Amniotic epithelial cell (primary cell): ENCODE measurements at regions not wholly inside any gene's neighbourhood (a gene's known extent, or its start where the extent isn't known, plus 50 kb on each side); places are given as distances from the start of the nearest gene placed in this dataset.
"Not testable (repeated sequence)": the region's sequence is repeated elsewhere in the genome, so short reads cannot be mapped to it uniquely, and the experiment has no call there.

ENCODE experiments used
- DNase-seq: peaks from one replicate; pipeline ENCODE4 v3.0.0-alpha.2; 2010; ENCODE audit warnings: low read depth

GRCh38 chr4:158407961-158408360 lies 113.7 kb upstream of the RXFP1 start:
- DNase-seq = not testable (repeated sequence)

GRCh38 chr4:158410272-158410671 lies 111.4 kb upstream of the RXFP1 start:
- peak; percentile 2 for DNase-seq

DNA sequence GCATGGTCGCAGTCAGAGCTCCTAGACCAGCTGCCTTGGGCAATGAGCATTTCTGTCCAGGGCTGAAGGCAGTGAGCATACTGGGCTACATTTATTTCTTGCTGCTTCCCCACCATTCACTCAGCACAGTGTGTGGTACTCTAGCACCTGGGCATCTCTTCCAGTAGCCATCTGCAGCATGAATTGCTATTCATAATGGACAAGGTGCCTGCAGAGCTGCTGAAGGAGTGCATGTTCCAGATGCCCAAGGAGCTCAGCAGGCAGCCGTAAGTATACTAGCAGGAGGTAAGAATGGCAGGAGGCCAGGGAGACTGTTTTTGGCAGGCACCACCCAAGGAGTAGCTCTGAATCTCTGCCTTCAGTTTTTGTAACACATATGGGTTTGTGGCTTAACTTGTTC lies 110.4 kb upstream of the RXFP1 start:
- no peak for DNase-seq

DNA sequence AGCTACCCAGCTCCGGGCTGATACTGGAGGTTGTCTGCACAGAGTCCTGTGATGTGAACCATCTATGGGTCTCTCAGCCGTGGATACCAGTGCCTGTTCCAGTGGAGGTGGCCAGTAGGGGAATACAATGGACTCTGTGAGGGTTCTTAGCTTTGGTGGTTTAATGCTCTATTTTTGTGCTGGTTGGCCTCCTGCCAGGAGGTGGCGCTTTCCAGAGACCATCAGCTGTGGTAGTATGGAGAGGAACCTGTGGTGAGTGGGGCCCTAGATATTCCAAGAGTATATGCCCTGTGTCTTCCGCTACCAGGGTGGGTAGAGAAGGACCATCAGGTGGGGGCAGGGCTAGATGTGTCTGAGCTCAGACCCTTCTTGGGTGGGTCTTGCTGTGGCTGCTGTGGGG lies 103.0 kb upstream of the RXFP1 start:
- not testable (repeated sequence) for DNase-seq

DNA sequence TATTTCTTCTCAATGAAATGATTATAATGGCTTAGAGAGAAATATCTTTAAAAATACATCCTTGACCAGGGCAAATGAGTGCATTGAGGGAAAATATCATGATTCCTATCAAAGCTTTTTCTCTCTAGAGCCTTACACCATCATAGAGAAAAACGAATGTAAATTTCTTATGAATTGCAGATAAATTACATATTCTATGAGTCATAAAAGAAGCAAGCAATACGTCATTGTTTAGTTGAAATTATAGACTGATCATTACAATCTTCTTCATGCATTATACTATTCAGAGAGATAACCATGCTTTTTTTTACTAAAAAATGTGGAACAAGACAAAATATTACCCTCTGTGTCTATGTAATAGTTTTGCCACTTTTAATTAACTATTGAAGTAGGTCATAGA lies 100.9 kb upstream of the RXFP1 start:
- DNase-seq = no peak

GRCh38 chr4:158422546-158422945 lies 99.1 kb upstream of the RXFP1 start:
- DNase-seq = no peak

- DNase-seq = peak; percentile 62
These were observed 93.4 kb upstream of the RXFP1 start for GRCh38 chr4:158428242-158428641.

GRCh38 chr4:158442736-158443135 lies 78.9 kb upstream of the RXFP1 start:
- no peak for DNase-seq

DNA sequence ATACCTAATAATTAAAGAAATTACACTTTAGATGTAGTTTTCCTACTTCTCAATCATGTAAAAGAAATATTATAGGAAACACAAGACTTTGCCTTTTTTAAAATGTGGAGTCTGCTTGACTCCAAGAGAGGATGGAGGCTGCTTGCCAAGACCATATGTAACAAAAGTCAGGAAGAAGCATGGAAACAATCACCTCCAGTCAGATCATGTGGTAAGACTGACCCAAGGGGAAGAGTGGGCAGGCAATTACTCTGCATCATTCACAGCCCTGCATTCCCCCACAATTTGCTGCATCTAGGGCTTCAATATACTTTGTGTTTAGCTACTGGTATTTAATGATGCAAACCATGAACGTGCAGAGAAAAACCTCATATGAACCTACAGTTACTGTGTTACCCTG lies 78.0 kb upstream of the RXFP1 start:
- no peak for DNase-seq

GRCh38 chr4:158444621-158445020 lies 77.1 kb upstream of the RXFP1 start:
- DNase-seq = no peak

DNA sequence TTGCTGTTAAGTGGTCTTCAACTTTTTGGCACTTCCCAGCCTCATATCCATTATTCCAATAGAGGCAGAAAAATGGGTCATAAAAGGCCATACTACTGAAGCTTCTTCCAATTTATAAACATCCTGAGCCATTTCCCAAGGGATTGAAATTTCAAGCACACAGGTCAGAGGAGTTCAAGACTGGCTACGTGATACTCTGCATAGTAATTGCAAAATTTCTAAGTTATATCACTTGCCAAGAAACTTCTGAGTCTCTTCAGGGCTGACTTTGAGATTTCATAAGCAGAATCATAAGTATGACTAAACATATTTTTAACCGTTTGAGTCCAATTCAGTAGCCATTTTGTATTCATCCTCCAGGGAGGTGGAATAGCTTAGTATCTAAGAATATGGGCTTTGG lies 75.6 kb upstream of the RXFP1 start:
- DNase-seq = peak; percentile 84

GRCh38 chr4:158450741-158451140 lies 70.9 kb upstream of the RXFP1 start:
- no peak for DNase-seq

- not testable (repeated sequence) for DNase-seq
These were observed 69.6 kb upstream of the RXFP1 start for GRCh38 chr4:158452116-158452515.

DNA sequence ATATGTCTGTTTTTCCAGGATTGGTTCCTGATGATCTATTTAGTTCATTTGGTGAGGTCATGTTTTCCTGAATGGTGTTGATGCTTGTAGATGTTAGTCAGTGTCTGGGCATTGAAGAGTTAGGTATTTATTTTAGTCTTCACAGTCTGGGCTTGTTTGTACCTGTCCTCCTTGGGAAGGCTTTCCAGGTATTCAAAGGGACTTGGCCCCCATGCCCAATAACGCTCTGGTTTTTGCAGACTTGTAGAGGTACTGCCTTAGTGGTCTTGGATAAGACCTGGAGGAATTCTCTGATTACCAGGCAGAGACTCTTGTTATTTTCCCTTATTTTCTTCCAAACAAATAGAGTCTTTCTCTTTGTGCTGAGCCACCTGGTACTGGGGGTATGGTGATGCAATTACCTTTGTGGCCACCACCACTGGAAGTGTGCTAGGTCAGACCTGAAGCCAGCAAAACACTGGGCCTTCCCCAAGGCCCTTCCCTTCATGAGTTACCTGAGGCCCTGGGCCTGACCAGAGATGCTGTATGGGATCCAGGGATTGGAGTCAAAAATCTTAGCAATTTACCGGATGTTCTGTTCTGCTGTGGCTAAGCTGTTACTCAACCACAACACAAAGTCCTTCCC lies 63.3 kb upstream of the RXFP1 start:
- no peak for DNase-seq

DNA sequence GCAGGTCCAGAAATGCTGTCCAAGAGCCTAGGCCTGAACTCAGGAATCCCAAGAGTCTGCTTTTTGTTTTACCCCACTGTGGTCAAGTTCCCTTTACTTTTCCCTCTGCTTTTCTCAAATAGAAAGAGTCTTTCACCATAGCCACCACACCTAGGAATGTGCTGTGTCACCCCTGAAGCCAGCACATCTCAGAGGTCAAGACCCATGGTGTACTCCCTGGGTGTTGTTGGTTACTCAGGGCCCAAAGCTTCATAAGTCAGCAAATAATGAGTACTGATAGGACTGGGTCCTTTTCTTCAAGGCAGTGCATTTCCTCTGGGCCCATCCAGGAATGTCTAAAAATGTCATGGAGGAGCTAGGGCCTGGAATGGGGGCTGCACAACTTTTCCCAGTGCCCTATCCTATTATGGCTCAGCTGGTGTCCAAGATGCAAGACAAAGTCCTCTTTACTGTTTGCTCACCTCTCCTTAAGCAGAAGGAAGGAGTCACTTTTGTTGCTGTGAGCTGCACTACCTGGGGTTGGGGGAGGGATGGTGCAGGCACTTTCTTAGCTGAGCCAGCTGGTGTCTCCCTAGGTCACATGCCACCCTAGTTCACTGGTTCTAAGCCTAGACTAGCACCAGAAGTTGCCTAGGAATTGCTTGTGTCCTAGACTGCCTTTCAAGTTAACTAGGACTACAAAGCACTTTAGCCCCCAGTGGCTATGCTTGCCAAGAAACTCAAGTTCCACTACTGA lies 62.4 kb upstream of the RXFP1 start:
- no peak for DNase-seq

- no peak for DNase-seq
These were observed 60.3 kb upstream of the RXFP1 start for GRCh38 chr4:158461336-158461735.

- DNase-seq = no peak
These were observed 59.1 kb upstream of the RXFP1 start for GRCh38 chr4:158462611-158463010.
